ENCODE measurements at regions not wholly inside any gene's neighbourhood (a gene's known extent, or its start where the extent isn't known, plus 50 kb on each side); places are given as distances from the start of the nearest gene placed in this dataset.
A peak's percentile ranks its signal among the peaks of the same experiment; 100 is the strongest.

DNA sequence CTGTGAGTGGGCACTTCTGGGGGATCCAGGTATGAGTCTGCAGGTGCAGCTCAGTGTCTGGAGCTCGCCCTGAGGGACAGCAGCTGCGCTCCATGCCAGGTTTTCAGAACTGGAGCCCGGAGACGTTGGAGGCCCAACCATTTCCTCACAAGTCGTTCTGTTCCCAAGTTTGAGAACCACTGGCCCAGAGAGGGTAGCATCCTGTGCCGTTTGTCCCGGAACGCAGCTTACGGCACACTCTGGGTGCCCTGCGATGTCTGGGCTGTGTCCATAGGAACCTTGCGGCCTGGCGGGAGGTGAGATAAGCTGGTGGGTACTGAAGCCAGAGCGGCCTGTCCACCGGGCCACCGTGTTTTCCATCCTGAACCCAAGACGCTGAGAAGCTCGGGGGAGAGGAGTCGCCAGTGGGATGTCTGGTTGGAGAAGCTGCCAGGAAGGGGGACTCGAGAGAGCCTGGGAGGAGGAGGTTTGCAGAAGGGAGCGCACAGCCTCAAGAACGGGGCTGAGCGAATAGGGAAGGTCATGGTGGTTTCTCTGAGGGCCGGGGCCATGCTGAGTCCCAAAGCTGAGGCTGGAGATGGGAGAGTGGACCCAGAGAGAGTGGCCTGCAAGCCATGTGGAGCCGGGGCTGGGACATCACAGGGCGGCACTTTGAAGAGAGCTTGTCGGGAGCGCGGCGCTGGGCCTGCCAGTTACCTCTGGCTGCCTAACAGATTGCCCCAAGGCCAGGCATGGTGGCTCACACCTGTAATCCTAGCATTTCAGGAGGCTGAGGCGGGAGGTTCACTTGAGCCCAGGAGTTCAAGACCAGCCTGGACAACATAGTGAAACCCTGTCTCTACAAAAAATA, 211.0 kb upstream of the GSE1 start:
- no peak for DNase-seq (ENCODE audit: low read depth in 2 of 2)

DNA sequence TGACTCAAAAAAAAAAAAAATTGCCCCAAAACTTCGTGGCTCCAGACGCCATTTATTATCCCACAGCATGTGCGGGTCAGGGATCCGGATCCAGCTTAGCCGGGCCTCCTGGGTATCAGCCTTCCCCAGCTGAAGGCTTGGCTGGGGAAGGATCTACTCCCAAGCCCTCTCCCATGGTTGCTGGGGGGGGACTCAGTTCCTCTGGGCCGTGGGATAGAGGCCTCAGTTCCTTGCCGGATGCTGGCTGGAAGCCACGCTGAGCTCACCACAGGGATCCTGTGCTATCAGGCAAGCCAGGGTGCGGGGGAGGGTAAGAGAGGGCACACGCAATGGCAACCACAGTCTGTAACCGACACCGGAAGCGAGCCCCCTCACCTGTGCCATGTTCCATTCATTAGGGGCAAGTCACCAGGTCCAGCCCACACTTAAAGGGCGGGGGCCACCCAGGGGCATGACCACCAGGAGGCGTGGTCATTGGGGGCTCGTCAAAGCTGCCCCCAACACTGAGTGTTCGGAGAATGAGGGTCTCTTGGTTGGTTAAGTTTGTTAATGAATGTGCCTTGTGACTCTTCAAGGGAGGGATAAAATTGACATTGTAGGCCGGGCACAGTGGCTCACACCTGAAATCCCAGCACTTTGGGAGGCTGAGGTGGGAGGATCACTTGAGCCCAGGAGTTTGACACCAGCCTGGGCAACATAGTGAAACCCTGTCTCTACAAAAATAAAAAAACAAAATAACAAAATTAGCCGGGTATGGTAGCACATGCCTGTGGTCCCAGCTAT, 210.0 kb upstream of the GSE1 start:
- DNase-seq (ENCODE audit: low read depth in 2 of 2), result no peak

DNA sequence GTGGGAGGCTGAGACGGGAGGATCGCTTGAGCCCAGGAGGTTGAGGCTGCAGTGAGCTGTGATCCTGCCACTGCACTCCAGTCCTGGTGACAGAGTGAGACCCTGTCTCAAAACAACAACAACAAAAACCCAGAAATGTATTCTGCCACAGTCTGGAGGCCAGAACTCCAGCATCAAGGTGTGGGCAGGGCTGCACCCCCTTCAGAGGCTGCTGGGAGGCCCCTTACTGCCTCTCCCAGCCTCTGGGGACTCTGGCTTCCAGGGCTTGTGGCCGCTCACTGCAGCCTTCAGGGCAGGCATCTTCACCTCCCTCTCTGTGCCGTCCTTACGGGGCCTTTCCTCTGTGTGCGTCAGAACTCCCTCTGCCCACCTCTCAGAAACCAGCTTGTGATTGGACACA, 209.4 kb upstream of the GSE1 start:
- no peak for DNase-seq (ENCODE audit: low read depth in 2 of 2)

DNA sequence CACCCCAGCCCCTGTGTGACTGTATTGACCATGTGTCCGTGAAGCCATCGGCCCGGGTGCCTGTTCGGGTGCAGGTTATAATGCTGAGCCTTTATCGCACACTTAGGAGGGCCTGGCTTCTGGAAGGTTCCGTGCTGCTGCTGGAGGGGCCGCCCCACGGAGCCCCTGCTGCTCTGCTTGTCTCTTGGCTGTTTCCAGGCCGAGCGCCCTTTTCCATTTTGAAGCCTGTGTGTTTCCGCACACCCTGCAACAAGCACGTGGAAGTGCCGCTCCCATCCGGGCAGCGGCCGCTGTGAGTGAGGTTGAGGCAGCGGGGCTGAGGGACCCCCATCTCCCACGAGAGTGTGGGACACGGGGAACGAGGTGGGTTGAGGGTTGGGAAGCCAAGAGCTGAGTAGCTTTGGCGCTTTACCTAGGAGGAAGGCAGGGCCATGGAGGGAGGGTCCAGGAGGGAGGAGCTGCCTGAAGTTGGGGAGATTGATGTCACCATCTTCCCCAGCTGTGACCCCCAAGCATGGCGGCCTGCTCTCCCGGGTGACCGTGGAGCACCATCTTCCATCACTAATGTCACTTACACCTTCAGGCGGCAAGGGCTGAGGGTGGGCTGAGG, 200.1 kb upstream of the GSE1 start:
- DNase-seq (ENCODE audit: low read depth in 2 of 2), result no peak

DNA sequence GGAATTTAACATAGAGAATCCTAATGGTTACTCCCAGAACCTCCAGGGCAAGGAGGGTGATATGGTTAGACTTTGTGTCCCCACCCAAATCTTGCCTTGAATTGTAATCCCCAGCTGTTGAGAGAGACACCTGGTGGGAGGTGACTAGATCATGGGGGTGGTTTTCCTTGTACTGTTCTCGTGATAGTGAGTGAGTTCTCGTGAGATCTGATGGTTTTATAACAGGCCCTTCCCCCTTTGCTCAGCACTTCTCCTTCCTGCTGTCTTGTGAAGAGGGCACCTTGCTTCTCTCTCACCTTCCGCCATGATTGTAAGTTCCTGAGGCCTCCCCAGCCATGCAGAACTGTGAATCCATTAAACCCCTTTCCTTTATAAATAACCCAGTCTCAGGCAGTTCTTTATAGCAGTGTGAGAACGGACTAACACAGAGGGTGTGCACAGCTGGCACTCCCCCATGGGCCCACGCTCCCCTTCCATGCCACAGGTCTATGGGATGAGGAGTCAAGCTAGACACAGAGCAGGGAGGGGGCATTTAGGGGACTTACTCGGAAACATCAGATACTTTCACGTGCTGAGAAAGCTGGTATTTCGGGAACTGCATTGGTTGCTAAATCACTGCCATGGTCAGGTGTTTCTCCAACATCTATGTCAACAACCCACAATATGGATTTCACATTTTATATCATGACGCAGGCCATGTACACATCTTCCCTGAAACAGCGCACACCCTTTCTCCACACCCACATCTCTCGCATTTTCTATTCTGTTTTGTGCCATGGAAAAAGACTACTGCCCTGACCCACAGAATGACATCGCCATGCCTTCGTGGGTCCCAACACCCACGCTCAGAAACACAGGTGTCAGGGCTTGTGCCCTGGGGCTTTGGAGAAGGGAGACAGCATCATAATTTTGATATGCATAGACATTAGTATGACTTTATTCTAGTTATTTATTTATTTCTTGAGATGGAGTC, 199.1 kb upstream of the GSE1 start:
- no peak for DNase-seq (ENCODE audit: low read depth in 2 of 2)

DNA sequence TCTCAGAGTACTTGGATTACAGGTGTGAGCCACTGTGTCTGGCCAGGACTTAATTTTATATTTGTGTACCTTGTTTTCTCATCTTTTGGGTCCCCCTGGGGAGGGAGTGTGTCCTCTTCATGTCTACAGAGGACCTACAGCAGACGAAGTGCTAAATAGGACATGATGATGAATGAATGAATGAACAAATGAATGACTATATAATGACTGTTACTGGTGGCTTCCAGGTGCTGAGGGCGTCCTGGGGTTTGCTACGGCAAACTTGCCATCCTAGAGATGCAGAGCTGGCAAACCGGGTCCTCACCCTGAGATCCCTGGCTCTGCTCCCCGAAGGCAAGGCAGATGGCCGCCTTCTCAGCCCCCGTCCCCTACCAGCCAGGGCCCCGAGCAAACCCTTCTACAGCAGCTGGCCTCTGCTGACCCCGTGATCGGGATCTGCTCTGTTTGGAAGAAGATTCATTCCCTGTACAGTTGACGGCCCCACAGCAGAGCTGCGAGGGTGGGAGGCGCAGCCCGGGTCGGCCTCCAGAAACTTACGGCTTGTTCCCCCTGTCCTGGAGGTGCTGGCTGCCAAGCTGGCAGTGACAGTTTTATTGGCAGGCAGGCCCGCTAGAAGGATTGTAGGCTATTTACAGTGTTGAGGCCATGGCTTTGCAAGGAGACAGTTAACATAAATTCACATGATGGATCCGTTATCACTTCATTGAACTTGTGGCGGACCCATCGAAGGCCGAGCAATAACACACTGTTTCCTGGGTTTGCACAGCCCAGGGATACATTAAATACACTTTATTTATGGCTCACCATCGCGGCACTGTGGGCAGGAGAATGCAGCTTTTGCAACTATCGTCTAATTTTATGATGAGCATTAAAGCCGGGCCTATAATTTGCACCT, 197.7 kb upstream of the GSE1 start:
- DNase-seq (ENCODE audit: low read depth in 2 of 2), result no peak

DNA sequence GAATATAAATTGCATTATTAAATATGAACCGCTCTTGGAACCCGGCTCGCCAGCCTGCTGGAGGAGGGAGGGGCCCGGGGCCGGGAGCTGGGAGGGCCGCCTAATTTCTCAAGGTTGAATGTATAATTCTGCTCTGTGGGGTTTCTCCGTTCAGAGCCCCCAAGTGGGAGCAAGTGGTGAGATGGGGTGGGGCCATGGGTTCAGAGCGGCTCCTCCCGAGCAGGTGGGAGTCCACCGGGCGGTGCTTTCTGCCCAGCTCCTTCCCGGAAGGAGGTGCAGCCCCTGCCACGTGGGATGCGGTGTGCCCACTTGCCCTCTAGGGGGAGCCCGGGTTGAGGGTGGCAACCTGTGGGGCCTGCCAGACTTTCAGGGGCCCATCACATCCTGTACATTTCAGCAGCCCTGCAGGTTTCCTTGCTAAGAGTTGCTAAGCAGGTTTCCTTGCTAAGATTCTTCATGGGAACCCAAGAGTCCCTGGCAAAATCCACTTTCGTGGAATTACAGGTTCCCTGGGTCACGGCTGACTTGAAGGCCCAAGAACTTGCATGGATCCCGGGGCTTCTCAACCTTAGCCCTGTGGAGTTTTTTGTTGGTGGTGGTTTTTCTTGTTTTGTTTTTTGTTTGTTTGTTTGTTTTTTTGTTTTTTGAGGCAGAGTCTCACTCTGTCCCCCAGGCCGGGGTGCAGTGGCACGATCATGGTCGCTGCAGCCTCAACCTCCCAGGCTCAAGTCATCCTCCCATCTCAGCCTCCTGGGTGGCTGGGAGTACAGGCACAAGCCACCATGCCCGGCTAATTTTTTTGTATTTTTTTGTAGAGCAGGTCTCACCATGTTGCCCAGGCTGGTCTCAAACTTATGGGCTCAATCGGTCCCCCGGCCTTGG, 196.7 kb upstream of the GSE1 start:
- peak; percentile 59 to 66 for DNase-seq (ENCODE audit: low read depth in 2 of 2)

DNA sequence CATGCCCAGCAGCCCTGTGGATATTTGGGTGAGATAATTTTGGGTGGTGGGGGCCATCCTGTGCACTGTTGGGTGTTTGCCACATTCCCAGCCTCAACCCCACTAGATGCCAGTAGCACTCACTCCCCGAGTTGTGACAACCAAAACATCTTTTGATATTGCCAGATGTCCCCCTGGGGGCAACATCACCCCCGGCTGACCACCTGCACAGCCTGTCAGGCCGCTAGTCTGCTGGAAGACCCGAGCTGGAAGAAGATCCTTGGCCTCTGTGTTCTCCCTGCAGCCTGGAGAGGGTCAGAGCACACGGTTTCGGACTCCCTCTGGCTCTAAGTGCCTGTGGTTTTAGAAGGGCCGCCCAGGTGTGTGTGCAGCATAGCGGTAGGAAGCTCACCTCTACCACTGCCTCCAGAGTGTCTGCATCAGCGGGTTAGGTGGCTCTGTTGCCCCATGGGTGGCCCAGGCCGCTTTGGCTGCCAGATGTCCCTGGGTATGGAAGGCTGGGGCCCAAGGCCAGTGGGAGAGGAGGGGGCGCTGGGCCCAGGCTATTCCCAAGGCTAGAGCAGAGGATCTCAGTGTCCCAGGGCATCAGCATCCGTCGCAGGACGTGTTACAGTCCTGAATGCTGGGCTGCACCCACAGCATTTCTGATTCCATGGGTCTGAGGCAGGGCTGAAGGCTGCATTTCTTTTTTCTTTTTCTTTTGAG, 195.8 kb upstream of the GSE1 start:
- no peak for DNase-seq (ENCODE audit: low read depth in 2 of 2)

DNA sequence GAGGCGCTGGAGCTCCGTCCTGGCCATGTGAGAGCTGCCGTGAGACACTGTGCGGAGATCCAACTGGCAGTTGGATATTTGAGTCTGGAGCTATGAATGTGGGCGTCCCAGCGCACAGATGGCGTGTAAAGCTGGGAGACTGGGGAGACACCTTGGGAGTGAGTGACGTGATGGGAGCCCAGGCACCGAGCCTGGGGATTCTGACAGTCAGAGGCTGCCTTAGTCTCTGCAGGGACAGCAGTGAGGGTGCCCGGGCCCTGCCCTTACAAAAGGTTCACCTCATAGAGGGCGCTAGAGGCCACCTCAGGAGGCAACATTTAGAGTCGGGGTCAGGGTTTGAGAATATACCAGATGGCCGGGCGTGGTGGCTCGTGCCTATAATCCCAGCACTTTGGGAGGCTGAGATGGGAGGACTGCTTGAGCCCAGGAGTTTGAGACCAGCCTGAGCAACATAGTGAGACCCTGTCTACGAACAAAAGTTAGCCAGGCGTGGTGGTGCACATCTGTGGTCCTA, 194.1 kb upstream of the GSE1 start:
- no peak for DNase-seq (ENCODE audit: low read depth in 2 of 2)

DNA sequence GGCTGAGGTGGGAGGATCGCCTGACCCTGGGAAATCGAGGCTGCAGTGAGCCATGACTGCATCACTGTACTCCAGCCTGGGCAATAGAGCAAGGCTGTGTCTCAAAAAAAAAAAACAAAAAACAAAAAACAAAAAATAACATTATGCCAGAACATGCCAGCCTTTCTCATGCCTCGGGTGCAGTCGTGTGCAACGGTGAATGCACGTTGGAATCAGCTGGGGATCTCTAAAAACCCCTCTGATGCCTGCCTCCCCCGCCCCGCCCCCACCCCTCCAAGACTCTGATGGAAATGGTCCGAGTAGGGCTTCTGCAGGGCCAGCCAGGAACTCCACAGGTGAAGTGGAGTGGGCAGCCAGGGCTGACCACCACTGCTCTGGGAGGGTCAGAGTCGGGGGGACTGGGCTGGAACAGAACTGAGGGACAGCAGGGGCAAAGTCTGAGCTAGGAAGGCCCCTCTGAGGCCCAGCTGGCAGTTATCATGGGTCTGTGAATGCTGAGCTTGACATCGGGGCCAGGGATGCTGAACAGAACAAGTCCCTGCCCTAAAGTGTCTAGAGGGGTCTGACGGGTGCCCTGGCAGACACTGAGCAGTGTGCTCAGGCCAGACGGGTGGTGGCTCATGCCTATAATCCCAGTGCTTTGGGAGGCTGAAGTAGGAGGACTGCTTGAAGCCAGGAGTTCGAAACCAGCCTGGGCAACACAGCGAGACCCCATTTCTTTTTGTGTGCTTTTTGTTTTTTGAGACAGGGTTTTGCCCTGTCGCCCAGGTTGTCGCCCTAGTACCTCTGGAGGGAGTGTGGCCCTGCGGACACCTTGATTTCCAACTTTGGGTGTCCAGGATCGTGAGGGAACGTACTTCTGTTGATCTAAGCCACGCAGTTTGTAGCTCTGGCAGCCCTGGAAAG, 193.4 kb upstream of the GSE1 start:
- DNase-seq (ENCODE audit: low read depth in 2 of 2), result no peak

DNA sequence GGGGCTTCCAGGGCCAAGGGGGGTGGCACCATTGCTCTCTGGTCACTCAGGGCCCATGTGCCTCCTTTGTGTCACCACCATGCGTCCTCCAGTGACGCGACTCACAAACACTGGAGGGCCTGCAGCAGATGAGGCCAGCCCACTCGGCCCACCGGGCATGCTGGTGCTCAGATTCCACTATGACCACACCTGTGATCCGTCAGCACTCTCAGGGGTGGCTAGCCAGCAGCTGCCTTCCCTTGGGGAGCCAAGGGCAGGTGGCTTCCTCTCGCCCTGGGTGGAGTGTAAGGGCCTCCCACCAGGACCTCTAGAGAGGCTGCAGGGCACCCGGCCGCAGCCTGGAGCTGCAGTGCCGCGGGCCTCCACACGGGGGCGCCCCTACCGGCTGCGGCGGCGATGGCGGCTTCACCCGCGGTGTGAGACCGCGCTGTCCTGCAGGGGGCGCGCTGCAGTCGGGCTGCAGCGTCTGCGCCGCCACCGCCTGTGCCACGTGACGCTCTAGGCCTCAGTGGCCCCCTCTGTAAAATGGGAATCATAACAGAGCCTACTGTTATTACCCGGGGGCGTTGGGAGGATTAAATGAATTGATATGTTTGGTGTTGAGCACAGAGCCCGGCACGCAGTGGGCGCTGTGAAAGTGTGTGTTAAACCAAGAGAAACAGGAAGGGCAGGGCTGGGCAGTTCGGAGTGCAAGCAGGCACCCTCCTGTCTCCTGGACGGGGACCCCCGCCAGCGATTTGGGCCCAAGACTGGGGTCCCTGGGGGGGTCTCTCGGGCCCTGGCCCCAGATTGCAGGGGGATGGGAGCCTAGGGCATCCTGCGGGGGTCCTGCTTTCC, 192.4 kb upstream of the GSE1 start:
- DNase-seq (ENCODE audit: low read depth in 2 of 2), result peak; percentile 71 to 79

DNA sequence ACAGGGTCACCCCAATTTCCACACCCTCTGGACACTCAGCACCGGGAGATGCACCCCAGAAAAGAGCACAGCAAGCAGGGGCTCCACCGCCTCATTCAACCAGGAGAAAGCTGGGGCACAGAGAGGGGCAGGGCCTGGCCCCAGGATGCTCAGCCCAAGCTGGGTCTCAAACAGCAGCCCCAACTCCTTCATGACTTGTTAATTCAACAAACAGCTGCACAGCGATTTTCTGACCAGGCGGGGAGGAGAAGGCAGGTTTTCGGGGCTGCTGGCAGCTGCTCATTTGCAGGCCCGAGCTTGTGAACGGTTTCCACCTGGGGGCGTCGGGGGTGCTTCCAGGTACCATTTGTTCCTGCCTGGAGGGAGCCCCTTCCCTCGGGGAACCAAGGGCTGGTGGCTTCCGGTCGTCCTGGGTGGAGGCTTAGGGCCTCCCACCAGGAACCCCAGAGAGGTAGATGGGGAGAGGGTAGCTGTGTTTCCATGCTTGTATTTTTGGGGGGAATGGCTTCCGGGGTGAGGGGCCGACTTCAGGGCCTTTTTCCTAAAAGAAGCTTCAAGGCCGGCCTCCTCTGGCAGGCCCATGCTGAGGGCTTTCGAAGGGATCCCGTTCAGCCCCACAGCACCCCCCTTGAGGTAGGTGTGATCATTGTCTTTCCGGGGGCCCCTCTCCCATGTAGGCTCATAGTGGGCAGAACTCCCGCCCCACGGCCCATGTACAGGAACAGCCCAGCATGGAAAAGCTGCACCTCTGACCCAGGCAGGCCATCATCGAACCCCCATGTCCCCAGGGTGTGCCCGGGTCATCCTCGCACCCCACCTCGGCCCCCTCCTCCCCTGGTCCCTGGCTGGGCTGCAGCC, 191.6 kb upstream of the GSE1 start:
- DNase-seq (ENCODE audit: low read depth in 2 of 2), result no peak

DNA sequence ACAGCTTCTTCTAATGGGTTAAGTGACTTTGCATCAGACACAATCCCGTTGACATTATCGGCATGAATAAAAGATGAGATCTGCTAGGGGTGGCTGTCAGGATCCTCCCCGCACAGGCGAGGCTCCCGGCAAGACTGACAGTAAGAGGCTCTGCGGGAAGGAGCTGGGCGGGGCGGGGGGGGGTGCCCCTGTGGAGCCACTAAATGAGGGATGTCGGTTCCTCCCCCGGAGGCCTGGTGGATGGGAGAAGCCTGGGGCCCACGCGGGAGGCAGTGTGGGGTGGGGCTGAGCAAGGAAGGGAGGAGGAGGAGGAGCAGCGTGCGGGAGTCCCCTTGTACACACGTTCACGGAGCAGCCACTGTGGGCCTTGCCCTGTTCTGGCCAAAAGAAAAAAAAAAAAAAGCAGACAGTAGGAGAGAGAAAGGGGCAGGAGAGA, 190.9 kb upstream of the GSE1 start:
- DNase-seq (ENCODE audit: low read depth in 2 of 2), result no peak

DNA sequence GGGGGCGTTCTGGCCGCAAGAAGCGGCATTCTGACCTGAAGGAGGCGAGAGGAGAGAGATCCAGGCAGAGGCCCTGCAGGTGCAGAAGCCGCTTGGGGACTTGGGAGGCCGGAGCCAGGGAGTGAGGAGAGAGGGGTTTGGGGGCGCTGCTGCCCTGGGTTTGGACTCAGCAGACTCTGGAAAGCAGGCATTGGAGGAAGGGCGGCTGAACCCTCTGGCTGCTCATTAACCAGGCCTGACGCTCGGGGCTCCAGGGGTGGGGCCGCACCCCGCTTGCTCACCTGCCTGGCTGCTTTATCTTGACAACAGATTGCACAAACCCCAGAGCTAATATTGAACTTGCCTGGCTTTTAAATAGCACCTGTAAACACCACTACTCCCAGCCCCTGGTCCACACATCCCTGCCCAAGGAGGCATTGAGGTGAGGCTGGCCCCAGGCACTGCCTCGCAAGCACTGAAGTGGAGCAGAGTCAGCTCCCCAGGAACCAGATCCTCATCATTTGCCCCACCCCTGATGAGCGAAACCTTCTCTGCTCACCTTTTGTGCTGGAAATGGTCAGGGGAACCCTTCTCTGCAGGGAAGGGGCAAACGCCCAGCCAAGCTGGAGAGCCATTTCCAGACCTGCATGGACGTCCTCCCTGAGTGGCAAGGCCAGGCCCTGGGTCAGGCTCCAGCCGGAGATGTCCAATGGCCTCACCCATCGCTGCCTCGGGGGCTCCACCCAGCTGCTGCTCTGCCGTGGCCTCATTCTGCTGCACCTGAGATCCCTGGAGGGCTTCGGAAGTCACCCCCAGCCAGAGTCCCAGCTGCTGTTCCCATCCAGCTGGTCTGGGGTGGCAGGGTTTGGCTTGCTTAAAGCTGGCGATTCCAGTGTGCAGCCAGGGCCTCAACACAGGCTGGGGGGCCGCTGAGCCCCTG, 190.2 kb upstream of the GSE1 start:
- DNase-seq (ENCODE audit: low read depth in 2 of 2), result no peak

DNA sequence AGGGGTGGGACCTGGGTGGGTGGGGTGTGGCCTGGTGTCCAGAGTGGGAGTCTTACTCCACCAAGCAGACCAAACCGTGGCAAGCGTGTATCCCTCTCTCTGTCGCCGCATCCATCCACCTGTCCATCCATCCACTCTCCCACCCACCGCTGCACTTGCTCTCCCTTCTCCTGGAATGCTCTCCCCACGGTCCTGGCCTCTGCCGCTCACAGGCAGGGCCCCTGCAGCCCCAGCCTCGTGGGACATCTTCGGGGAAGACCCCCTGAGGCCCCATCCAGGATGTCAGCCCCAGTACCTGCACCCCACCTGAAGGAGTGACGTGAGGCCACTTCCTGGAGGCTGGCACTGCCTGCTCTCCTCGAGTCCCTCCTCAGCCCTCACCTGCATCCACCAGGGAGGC, 189.5 kb upstream of the GSE1 start:
- DNase-seq (ENCODE audit: low read depth in 2 of 2), result no peak

Measured in stimulated activated CD4-positive, alpha-beta T cell treated with anti-CD3 and anti-CD28 coated beads, Interleukin-1b, Interleukin-23, amount 100 ng/mL, for 4 hours (primary cell).